Fibroblast of pulmonary artery (primary cell): ENCODE measurements at regions not wholly inside any gene's neighbourhood (a gene's known extent, or its start where the extent isn't known, plus 50 kb on each side); places are given as distances from the start of the nearest gene placed in this dataset.

Source experiments
- DNase-seq: peaks from one replicate; pipeline ENCODE4 v3.0.0-alpha.2; 2010; ENCODE audit warnings: low read depth
- H3K4me3 ChIP-seq: replicated peaks from 2 replicates; pipeline ENCODE4 v1.5.1; 2011; ENCODE audit warnings: low read depth, mild to moderate bottlenecking, control low read depth, low read length, moderate library complexity
- TF ChIP-seq, protein P1 (sequence below): IDR thresholded peaks from 2 replicates; pipeline ENCODE4 v1.5.1; 2011; ENCODE audit warnings: mild to moderate bottlenecking, control low read depth, low read length, inconsistent platforms; ENCODE audit errors: missing control alignments

DNA sequence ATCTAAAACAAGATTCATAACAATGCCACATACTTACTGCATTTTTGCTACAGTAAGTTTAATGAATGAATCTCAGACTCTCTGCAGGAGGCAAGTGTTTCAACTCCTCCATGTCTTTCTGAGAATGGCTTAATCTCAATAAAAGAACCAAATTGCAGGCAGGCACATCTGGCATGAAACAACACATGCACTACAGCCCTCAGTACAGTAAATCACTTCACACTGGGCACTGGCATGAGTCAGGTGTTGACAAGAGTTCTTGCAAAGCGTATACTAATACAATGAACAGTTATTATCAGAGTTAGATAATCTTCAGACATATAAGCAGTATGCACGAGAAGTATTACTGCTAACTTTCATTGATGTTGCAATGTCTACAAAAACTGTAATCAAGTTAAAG, 1386.8 kb downstream of the MRPL39 start:
- no peak for DNase-seq
- H3K4me3 ChIP-seq, result no peak overlapping the region
- TF ChIP-seq, protein P1, sequence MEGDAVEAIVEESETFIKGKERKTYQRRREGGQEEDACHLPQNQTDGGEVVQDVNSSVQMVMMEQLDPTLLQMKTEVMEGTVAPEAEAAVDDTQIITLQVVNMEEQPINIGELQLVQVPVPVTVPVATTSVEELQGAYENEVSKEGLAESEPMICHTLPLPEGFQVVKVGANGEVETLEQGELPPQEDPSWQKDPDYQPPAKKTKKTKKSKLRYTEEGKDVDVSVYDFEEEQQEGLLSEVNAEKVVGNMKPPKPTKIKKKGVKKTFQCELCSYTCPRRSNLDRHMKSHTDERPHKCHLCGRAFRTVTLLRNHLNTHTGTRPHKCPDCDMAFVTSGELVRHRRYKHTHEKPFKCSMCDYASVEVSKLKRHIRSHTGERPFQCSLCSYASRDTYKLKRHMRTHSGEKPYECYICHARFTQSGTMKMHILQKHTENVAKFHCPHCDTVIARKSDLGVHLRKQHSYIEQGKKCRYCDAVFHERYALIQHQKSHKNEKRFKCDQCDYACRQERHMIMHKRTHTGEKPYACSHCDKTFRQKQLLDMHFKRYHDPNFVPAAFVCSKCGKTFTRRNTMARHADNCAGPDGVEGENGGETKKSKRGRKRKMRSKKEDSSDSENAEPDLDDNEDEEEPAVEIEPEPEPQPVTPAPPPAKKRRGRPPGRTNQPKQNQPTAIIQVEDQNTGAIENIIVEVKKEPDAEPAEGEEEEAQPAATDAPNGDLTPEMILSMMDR, result no peak

DNA sequence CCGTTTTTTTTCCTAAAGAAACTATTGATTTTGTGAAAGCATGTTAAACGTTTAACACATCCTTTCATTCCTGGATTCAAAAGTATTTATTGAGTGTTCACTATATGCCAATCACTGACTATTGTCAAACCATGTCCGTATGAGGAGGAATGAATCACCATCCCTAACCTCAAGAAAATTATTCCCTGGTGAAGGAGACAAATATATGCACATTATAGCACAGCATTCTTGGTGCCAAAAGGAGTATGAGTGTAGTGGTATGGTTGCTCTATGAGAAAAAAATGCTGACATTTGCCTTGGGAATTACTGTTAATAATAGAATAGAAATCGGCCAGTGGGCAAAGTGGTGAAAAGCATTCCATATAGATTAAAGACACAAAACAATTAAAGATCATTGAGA, 1390.1 kb downstream of the MRPL39 start:
- no peak overlapping the region for H3K4me3 ChIP-seq
- DNase-seq, result no peak
- TF ChIP-seq, protein P1, result no peak

DNA sequence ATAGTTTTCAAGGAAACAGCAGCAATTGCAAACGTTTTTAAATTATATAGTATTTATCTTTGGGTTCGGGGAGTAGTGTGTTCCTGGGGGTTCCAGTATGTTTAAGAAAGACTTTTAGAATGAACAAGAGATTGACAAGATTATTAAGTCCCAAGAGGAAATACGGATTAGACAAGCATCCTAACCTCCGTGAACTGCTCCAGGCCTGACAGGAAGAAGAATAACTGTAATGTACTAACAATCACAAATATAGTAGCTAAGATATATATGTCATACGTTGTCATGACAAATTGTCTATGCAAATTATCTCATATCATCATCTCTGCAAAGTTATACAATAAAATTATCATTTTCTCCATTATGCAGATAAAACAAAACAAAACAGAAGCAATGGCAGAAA, 1397.2 kb downstream of the MRPL39 start:
- H3K4me3 ChIP-seq, result no peak overlapping the region
- TF ChIP-seq, protein P1, result no peak
- no peak for DNase-seq

- DNase-seq, result no peak
- TF ChIP-seq, protein P1, result no peak
- no peak overlapping the region for H3K4me3 ChIP-seq
These were observed 1398.6 kb downstream of the MRPL39 start for GRCh38 chr21:24208562-24209260.

DNA sequence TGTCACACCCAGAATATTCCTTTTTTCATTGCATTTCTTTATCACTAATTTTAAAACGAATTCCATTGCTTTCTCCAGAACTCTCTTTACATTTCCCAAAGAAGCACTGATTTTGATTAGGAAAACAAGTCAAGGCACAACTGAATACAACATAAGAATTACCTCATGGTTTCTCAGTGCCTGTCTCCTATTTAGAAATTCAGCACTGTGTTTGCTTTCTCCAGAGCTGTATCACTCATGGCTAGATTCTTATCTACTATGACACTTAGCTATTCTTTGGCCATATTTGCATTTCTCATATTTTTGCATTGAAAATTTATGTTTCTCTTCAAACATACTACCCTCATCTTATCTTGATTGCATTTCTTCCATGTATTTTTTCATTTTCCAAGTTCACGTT, 1402.0 kb downstream of the MRPL39 start:
- TF ChIP-seq, protein P1, result no peak
- DNase-seq, result no peak
- no peak overlapping the region for H3K4me3 ChIP-seq

DNA sequence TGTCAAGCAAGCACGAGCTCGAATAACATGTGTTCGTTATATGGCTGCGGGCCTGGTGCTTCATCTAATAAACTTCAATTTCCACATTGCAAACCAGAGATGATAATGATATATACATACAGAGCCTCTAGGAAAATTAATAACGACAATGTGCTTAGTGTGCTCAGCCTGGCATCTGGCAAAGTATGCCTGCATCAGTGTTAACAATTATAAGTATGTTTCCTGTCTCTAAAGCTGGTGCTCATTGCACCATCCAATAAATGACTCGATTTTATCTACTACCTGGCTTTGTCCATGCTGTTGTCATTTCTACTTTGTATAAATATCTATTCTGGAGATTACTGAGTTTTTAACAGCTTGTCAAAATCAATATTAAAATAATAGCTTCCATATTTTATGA, 1402.6 kb downstream of the MRPL39 start:
- DNase-seq, result no peak
- TF ChIP-seq, protein P1, result no peak
- no peak overlapping the region for H3K4me3 ChIP-seq

- TF ChIP-seq, protein P1, result no peak
- DNase-seq, result no peak
- H3K4me3 ChIP-seq, result no peak overlapping the region
These were observed 1407.2 kb downstream of the MRPL39 start for GRCh38 chr21:24200052-24200451.
